OCI-LY3 (cell line): ENCODE measurements at regions not wholly inside any gene's neighbourhood (a gene's known extent, or its start where the extent isn't known, plus 50 kb on each side); places are given as distances from the start of the nearest gene placed in this dataset.
A peak's percentile ranks its signal among the peaks of the same experiment; 100 is the strongest.

Source experiments
- H2AFZ ChIP-seq: fragments of 200-600, 300-600 bp; shearing (Covaris generic); 2 replicates; pipeline ENCODE4 v1.6.0; 2014; ENCODE audit warnings: antibody characterized with exemption, low read depth, low read length
- H3K27ac ChIP-seq: fragments of 200-600, 300-600 bp; sonication (generic); 2 replicates; pipeline ENCODE4 v1.5.1; 2014; ENCODE audit warnings: mild to moderate bottlenecking, low read length, moderate library complexity, mixed read lengths
- H3K27me3 ChIP-seq: fragments of 200-600, 300-600 bp; sonication (generic); 2 replicates; pipeline ENCODE4 v1.6.1; 2014; ENCODE audit warnings: low read depth, low read length, mixed read lengths
- H3K36me3 ChIP-seq: fragments of 200-600, 300-600 bp; sonication (generic); replicated peaks from 2 replicates; pipeline ENCODE3; 2014; ENCODE audit warnings: low read depth, low read length, mixed read lengths
- H3K4me1 ChIP-seq: fragments of 300-600, 200-600 bp; sonication (generic); 2 replicates; pipeline ENCODE4 v1.6.1; 2014; ENCODE audit warnings: low read length, mixed read lengths
- H3K4me2 ChIP-seq: fragments of 200-600, 300-600 bp; sonication (generic); 2 replicates; pipeline ENCODE4 v1.6.1; 2014; ENCODE audit warnings: low read length, mixed read lengths
- H3K4me3 ChIP-seq: fragments of 300-600, 200-600 bp; sonication (generic); 2 replicates; pipeline ENCODE4 v1.5.1; 2014; ENCODE audit warnings: antibody characterized with exemption, mild to moderate bottlenecking, low read length, moderate library complexity
- H3K79me2 ChIP-seq: fragments of 300-600, 200-600 bp; shearing (Covaris generic); 2 replicates; pipeline ENCODE4 v1.6.1; 2014; ENCODE audit warnings: mild to moderate bottlenecking, low read length, mixed read lengths
- H3K9ac ChIP-seq: fragments of 300-600, 200-600 bp; shearing (Covaris generic); 2 replicates; pipeline ENCODE4 v1.6.0; 2014; ENCODE audit warnings: mild to moderate bottlenecking, low read length, moderate library complexity
- H3K9me3 ChIP-seq: fragments of 200-600, 300-600 bp; shearing (Covaris generic); 2 replicates; pipeline ENCODE4 v1.6.1; 2014; ENCODE audit warnings: low read length, mixed read lengths; ENCODE audit not compliant: insufficient read depth
- H4K20me1 ChIP-seq: fragments of 200-600, 300-600 bp; sonication (generic); 2 replicates; pipeline ENCODE4 v1.6.1; 2016; ENCODE audit warnings: low read length, mixed read lengths; ENCODE audit not compliant: insufficient read depth
- CTCF ChIP-seq: fragments of 200-600, 300-600 bp; sonication (generic); IDR thresholded peaks from 2 replicates; pipeline ENCODE4 v1.5.1; 2014; ENCODE audit warnings: antibody characterized with exemption, low read length, low read depth
- EZH2phosphoT487 ChIP-seq: fragments of 200-600 bp; shearing (Covaris generic); IDR thresholded peaks from 2 replicates; pipeline ENCODE4 v1.6.1; 2018; ENCODE audit warnings: antibody characterized with exemption, mixed run types, low read depth

GRCh38 chr18:45250479-45250878 lies 364.8 kb upstream of the SLC14A2 start:
- Histone ChIP-seq H3K36me3 (no peaks in the 10 kb centered on the region), H4K20me1 (no peaks in the 10 kb centered on the region), H3K4me1 (peaks cover 32% of the 10 kb centered on the region), H3K27me3 (0 out of 2 replicates have a peak, but pooled peaks cover 2% of the 10 kb centered on the region), H3K4me3 (no peak overlapping the region), H3K9me3 (no peaks in the 10 kb centered on the region), H3K27ac (no peak overlapping the region), H3K79me2 (no peaks in the 10 kb centered on the region), H3K4me2 (0 out of 2 replicates have a peak overlapping the region, but pooled peaks have one; percentile 0), H2AFZ (no peak overlapping the region), H3K9ac (no peak overlapping the region)
- TF ChIP-seq CTCF = no peak
- no peak for TF ChIP-seq EZH2phosphoT487

GRCh38 chr18:45251236-45251635 lies 364.0 kb upstream of the SLC14A2 start:
- Histone ChIP-seq H3K9ac (no peak overlapping the region), H3K27ac (no peak overlapping the region), H2AFZ (no peak overlapping the region), H3K79me2 (no peaks in the 10 kb centered on the region), H3K9me3 (no peaks in the 10 kb centered on the region), H3K4me3 (no peak overlapping the region), H4K20me1 (no peaks in the 10 kb centered on the region), H3K4me1 (peaks cover 32% of the 10 kb centered on the region), H3K27me3 (0 out of 2 replicates have a peak, but pooled peaks cover 2% of the 10 kb centered on the region), H3K4me2 (no peak overlapping the region), H3K36me3 (no peaks in the 10 kb centered on the region)
- TF ChIP-seq CTCF (no peak), EZH2phosphoT487 (no peak)

GRCh38 chr18:45252474-45252873 lies 362.8 kb upstream of the SLC14A2 start:
- peak overlapping the region; percentile 34 for H3K4me2 ChIP-seq
- TF ChIP-seq EZH2phosphoT487 (no peak), CTCF (no peak)
- H3K36me3 ChIP-seq = no peaks in the 10 kb centered on the region
- H3K9me3 ChIP-seq = no peaks in the 10 kb centered on the region
- H3K9ac ChIP-seq = no peak overlapping the region
- H3K27me3 ChIP-seq = peaks cover 2% of the 10 kb centered on the region; the same call in 1 of the 2 replicates
- peak overlapping the region; percentile 2; the same call in 1 of the 2 replicates for H3K27ac ChIP-seq
- no peak overlapping the region for H3K4me3 ChIP-seq
- no peaks in the 10 kb centered on the region for H3K79me2 ChIP-seq
- no peak overlapping the region for H2AFZ ChIP-seq
- peaks cover 32% of the 10 kb centered on the region for H3K4me1 ChIP-seq
- H4K20me1 ChIP-seq = no peaks in the 10 kb centered on the region

GRCh38 chr18:45253056-45253565 lies 362.2 kb upstream of the SLC14A2 start:
- Histone ChIP-seq H4K20me1 (no peaks in the 10 kb centered on the region), H3K79me2 (no peaks in the 10 kb centered on the region), H3K9ac (no peak overlapping the region), H3K27ac (no peak overlapping the region), H3K9me3 (no peaks in the 10 kb centered on the region), H3K4me2 (peak overlapping the region; percentile 34), H3K27me3 (peaks cover 2% of the 10 kb centered on the region; the same call in 1 of the 2 replicates), H3K4me1 (peaks cover 32% of the 10 kb centered on the region), H2AFZ (no peak overlapping the region), H3K36me3 (no peaks in the 10 kb centered on the region), H3K4me3 (no peak overlapping the region)
- TF ChIP-seq CTCF (no peak), EZH2phosphoT487 (no peak)
